ENCODE measurements at regions not wholly inside any gene's neighbourhood (a gene's known extent, or its start where the extent isn't known, plus 50 kb on each side); places are given as distances from the start of the nearest gene placed in this dataset.

DNA sequence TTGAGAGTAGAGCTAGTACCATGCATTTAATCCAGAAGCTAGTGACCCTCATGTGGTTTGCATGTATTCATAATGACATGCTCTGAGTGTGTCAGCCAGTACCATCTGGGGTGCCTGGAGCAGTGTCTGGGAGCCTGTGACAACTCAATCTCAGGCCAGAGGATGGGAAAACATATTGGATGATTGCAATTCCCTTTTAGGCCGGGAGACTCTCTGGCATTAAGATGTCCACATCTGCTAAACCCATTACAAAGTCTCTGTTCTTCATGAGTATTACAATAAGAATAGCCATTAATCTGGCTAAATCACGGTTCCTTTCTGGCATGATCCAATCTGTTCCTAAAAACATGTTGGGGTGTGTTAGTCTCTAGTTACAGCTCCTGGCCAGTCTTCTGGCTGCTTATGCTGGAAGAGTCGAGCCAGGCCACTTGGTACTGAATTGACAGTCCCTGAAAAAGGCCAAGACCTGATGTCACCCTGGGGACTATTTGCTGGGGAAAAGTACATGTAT, 475.7 kb downstream of the ENC1 start:
- TF ChIP-seq BRCA1 (IDR thresholded peaks at IDR 0.05; ENCODE audit: low read depth, low read length): no peak
- no peak for TF ChIP-seq FOSL1 (IDR thresholded peaks at IDR 0.05; ENCODE audit: insufficient read depth, low read depth, low read length)
- no peak for TF ChIP-seq CTCF (IDR thresholded peaks at IDR 0.05; ENCODE audit: control extremely low read depth in 1 of 3, insufficient read depth in 1 of 3, low read depth in 1 of 3, low read length in 3 of 3)
- TF ChIP-seq POLR2AphosphoS5 (IDR thresholded peaks at IDR 0.05; ENCODE audit: low read depth, low read length): no peak
- TF ChIP-seq TAF1 (IDR thresholded peaks at IDR 0.05; ENCODE audit: low read depth, low read length): no peak
- TF ChIP-seq TBP (IDR thresholded peaks at IDR 0.05; ENCODE audit: low read depth, low read length): no peak
- TF ChIP-seq POLR2A (IDR thresholded peaks at IDR 0.05; ENCODE audit: control extremely low read depth in 1 of 2, low read depth in 2 of 2, low read length in 2 of 2): no peak
- TF ChIP-seq CHD2 (IDR thresholded peaks at IDR 0.05; ENCODE audit: low read length): no peak
